GM23338 (cell line): ENCODE measurements at regions not wholly inside any gene's neighbourhood (a gene's known extent, or its start where the extent isn't known, plus 50 kb on each side); places are given as distances from the start of the nearest gene placed in this dataset.
"Not testable (repeated sequence)": the region's sequence is repeated elsewhere in the genome, so short reads cannot be mapped to it uniquely, and the experiment has no call there.

Source experiments
- CTCF ChIP-seq, 2 experiments: fragments of 200-600 bp in 1 of 2; sonication (generic) in 1 of 2; conservative IDR thresholded peaks; 2 replicates each; pipeline versions ENCODE4 v1.5.1 to v1.6.1; 2016 to 2017; ENCODE audit warnings: antibody characterized with exemption in 2 of 2, low read depth in 2 of 2, mild to moderate bottlenecking in 2 of 2, moderate library complexity in 1 of 2
- EZH2 ChIP-seq: fragments of 200-600 bp; sonication (generic); IDR thresholded peaks from one replicate; pipeline ENCODE4 v1.8.0; 2017; ENCODE audit warnings: antibody characterized with exemption, mild to moderate bottlenecking, low read depth; ENCODE audit not compliant: unreplicated experiment
- EZH2phosphoT487 ChIP-seq: fragments of 200-600 bp; sonication (generic); IDR thresholded peaks from one replicate; pipeline ENCODE4 v1.8.1; 2018; ENCODE audit warnings: antibody characterized with exemption; ENCODE audit not compliant: unreplicated experiment
- TF ChIP-seq, protein P1 (sequence below): IDR thresholded peaks from one replicate; pipeline ENCODE4 v1.6.1; 2018; ENCODE audit warnings: antibody characterized with exemption; ENCODE audit not compliant: unreplicated experiment

DNA sequence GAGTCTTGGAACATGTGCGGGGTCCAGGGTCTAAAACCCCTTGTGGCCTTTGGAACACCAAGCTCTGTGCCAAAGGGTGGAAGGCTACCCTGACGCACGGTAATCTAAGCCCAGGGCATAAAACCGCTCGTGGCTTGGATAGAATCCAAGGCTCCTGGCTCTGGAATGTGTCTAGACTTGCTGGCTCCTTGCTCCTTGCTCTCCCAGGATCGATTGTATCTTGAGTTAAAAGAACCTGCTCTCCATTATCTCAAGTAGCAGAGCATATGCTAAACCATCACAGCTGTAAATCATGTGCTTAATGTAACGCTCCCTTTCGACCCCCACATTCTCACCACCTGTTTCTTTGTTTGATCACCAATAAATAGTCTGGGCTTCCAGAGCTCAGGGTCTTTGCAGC is 50.3 kb downstream of the TLCD4 start:
- not testable (repeated sequence) for TF ChIP-seq CTCF (conservative IDR thresholded peaks at IDR 0.05; ENCODE audit: low read depth in 2 of 2); EZH2phosphoT487; EZH2
- TF ChIP-seq, protein P1, sequence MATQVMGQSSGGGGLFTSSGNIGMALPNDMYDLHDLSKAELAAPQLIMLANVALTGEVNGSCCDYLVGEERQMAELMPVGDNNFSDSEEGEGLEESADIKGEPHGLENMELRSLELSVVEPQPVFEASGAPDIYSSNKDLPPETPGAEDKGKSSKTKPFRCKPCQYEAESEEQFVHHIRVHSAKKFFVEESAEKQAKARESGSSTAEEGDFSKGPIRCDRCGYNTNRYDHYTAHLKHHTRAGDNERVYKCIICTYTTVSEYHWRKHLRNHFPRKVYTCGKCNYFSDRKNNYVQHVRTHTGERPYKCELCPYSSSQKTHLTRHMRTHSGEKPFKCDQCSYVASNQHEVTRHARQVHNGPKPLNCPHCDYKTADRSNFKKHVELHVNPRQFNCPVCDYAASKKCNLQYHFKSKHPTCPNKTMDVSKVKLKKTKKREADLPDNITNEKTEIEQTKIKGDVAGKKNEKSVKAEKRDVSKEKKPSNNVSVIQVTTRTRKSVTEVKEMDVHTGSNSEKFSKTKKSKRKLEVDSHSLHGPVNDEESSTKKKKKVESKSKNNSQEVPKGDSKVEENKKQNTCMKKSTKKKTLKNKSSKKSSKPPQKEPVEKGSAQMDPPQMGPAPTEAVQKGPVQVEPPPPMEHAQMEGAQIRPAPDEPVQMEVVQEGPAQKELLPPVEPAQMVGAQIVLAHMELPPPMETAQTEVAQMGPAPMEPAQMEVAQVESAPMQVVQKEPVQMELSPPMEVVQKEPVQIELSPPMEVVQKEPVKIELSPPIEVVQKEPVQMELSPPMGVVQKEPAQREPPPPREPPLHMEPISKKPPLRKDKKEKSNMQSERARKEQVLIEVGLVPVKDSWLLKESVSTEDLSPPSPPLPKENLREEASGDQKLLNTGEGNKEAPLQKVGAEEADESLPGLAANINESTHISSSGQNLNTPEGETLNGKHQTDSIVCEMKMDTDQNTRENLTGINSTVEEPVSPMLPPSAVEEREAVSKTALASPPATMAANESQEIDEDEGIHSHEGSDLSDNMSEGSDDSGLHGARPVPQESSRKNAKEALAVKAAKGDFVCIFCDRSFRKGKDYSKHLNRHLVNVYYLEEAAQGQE = not testable (repeated sequence)
